Parathyroid adenoma (tissue), 2 donors: ENCODE measurements at regions not wholly inside any gene's neighbourhood (a gene's known extent, or its start where the extent isn't known, plus 50 kb on each side); places are given as distances from the start of the nearest gene placed in this dataset.

Experiments
- H2AFZ ChIP-seq: fragments of 300-600 bp; sonication (generic); one replicate; pipeline ENCODE4 v1.7.0; 2017; ENCODE audit warnings: antibody characterized with exemption, mild to moderate bottlenecking
- H3K27ac ChIP-seq: fragments of 300-600 bp; sonication (generic); one replicate; pipeline ENCODE4 v1.7.0; 2017
- H3K27me3 ChIP-seq: fragments of 300-600 bp; sonication (generic); one replicate; pipeline ENCODE4 v1.7.0; 2017; ENCODE audit warnings: low read length; ENCODE audit not compliant: control insufficient read depth, insufficient read depth
- H3K36me3 ChIP-seq: fragments of 300-600 bp; sonication (generic); one replicate; pipeline ENCODE4 v1.7.0; 2017; ENCODE audit warnings: low read length; ENCODE audit not compliant: control insufficient read depth, insufficient read depth
- H3K4me1 ChIP-seq: fragments of 300-600 bp; sonication (generic); one replicate; pipeline ENCODE4 v1.7.0; 2017; ENCODE audit warnings: control low read depth
- H3K4me2 ChIP-seq: fragments of 300-600 bp; sonication (generic); one replicate; pipeline ENCODE4 v1.7.0; 2017; ENCODE audit warnings: low read length
- H3K4me3 ChIP-seq: fragments of 300-600 bp; sonication (generic); one replicate; pipeline ENCODE4 v1.7.0; 2017; ENCODE audit warnings: low read depth, low read length
- H3K79me2 ChIP-seq: fragments of 300-600 bp; sonication (generic); one replicate; pipeline ENCODE4 v1.7.0; 2017; ENCODE audit warnings: control low read depth
- H3K9ac ChIP-seq: fragments of 300-600 bp; sonication (generic); one replicate; pipeline ENCODE4 v1.7.0; 2017; ENCODE audit warnings: mild to moderate bottlenecking
- H3K9me3 ChIP-seq: fragments of 300-600 bp; sonication (generic); one replicate; pipeline ENCODE4 v1.7.0; 2017; ENCODE audit warnings: low read length; ENCODE audit not compliant: control insufficient read depth
- TF ChIP-seq, protein P1 (sequence below): fragments of 300-600 bp; sonication (generic); IDR thresholded peaks from one replicate; pipeline ENCODE4 v1.7.0; 2017; ENCODE audit warnings: antibody characterized with exemption, mild to moderate bottlenecking
- donor health status: primary hyperparathyroidism.

DNA sequence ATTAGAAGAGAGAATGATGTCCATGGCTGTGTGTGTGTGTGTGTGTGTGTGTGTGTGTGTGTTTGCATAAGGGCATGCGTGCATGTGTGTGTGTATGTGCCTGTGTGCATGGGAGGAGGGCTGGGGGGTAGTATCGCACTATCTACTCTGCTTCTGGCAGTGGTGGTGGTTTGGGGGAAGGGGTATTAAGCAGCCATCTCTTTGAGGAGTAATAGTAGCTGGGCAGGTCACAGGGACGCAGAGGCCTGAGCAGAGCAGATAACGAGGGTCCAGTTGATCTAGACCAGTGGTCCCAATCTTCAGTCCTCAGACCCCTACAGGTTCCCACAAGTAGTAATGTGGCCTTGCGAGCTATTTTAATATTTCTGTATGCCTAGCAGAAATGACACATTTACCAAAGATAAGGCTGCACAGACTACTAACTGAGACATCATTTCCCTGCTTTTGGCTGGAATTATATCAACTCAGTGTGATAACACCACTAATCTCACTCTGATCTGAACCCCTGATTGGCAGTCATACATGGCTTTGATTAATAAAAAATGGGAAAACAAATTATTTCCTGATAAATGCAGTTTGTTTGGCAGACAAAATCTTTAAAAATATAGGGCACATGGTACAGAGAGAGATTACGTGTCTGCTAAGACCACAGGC is 354.3 kb downstream of the BUD13 start:
- Histone ChIP-seq H3K4me3 (no peak overlapping the region), H3K9ac (no peak overlapping the region), H3K4me1 (no peaks in the 10 kb centered on the region), H3K79me2 (no peaks in the 10 kb centered on the region), H3K36me3 (no peaks in the 10 kb centered on the region), H2AFZ (no peak overlapping the region), H3K4me2 (no peak overlapping the region), H3K27me3 (no peaks in the 10 kb centered on the region), H3K9me3 (no peaks in the 10 kb centered on the region), H3K27ac (no peak overlapping the region)
- TF ChIP-seq, protein P1, sequence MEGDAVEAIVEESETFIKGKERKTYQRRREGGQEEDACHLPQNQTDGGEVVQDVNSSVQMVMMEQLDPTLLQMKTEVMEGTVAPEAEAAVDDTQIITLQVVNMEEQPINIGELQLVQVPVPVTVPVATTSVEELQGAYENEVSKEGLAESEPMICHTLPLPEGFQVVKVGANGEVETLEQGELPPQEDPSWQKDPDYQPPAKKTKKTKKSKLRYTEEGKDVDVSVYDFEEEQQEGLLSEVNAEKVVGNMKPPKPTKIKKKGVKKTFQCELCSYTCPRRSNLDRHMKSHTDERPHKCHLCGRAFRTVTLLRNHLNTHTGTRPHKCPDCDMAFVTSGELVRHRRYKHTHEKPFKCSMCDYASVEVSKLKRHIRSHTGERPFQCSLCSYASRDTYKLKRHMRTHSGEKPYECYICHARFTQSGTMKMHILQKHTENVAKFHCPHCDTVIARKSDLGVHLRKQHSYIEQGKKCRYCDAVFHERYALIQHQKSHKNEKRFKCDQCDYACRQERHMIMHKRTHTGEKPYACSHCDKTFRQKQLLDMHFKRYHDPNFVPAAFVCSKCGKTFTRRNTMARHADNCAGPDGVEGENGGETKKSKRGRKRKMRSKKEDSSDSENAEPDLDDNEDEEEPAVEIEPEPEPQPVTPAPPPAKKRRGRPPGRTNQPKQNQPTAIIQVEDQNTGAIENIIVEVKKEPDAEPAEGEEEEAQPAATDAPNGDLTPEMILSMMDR: no peak

DNA sequence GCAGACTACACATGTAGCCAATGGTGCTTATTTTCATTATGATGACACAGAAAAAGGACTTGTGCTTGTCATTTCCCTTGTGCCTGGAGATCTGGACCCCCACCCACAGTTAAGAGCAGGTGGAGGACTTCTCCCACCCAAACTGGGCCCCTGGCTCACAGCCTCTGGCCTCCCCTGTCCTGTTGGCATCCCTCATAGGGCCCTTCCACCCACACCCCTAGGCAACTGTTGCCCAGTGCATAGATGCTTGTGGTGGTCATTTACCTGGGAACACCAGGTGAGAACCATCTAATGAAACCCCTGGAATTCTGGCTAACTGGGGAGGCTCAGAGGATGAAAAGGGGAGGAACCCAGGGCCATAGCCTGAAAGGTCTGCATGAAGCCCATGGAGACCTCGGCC is 355.9 kb downstream of the BUD13 start:
- Histone ChIP-seq H3K4me1 (no peaks in the 10 kb centered on the region), H3K4me3 (no peak overlapping the region), H3K9me3 (no peaks in the 10 kb centered on the region), H3K27ac (no peak overlapping the region), H3K4me2 (no peak overlapping the region), H3K79me2 (no peaks in the 10 kb centered on the region), H2AFZ (no peak overlapping the region), H3K36me3 (no peaks in the 10 kb centered on the region), H3K9ac (no peak overlapping the region), H3K27me3 (no peaks in the 10 kb centered on the region)
- TF ChIP-seq, protein P1: no peak

GRCh38 chr11:116415095-116415494 is 357.7 kb downstream of the BUD13 start:
- Histone ChIP-seq H3K27ac (no peak overlapping the region), H3K27me3 (no peaks in the 10 kb centered on the region), H3K4me1 (no peaks in the 10 kb centered on the region), H3K4me2 (no peak overlapping the region), H3K79me2 (no peaks in the 10 kb centered on the region), H3K36me3 (no peaks in the 10 kb centered on the region), H2AFZ (no peak overlapping the region), H3K9ac (no peak overlapping the region), H3K4me3 (no peak overlapping the region), H3K9me3 (no peaks in the 10 kb centered on the region)
- TF ChIP-seq, protein P1: no peak

- Histone ChIP-seq H3K4me2 (no peak overlapping the region), H3K36me3 (no peaks in the 10 kb centered on the region), H3K9ac (no peak overlapping the region), H3K9me3 (no peaks in the 10 kb centered on the region), H2AFZ (no peak overlapping the region), H3K79me2 (no peaks in the 10 kb centered on the region), H3K27ac (no peak overlapping the region), H3K4me3 (no peak overlapping the region), H3K27me3 (no peaks in the 10 kb centered on the region), H3K4me1 (no peaks in the 10 kb centered on the region)
- TF ChIP-seq, protein P1: no peak
Observed at GRCh38 chr11:116414357-116414880, 358.4 kb downstream of the BUD13 start.
